Neural progenitor cell (in vitro differentiated cells): ENCODE measurements at regions not wholly inside any gene's neighbourhood (a gene's known extent, or its start where the extent isn't known, plus 50 kb on each side); places are given as distances from the start of the nearest gene placed in this dataset.

Experiments
- CTCF ChIP-seq: fragments of 200-600 bp; sonication (generic); IDR thresholded peaks from 2 replicates; pipeline ENCODE4 v1.5.1; 2017; ENCODE audit warnings: antibody characterized with exemption, mild to moderate bottlenecking
- EZH2phosphoT487 ChIP-seq: fragments of 200-600 bp; sonication (generic); IDR thresholded peaks from 2 replicates; pipeline ENCODE4 v1.6.1; 2017; ENCODE audit warnings: antibody characterized with exemption

GRCh38 chr13:60312851-60313505 is 84.0 kb upstream of the TDRD3 start:
- TF ChIP-seq EZH2phosphoT487, result no peak
- TF ChIP-seq CTCF, result no peak
